ENCODE measurements at regions not wholly inside any gene's neighbourhood (a gene's known extent, or its start where the extent isn't known, plus 50 kb on each side); places are given as distances from the start of the nearest gene placed in this dataset.
A peak's percentile ranks its signal among the peaks of the same experiment; 100 is the strongest.

- no peak for DNase-seq
These were observed 427.9 kb upstream of the JAG1 start for GRCh38 chr20:11101696-11102095.

GRCh38 chr20:11103866-11104265 is 430.1 kb upstream of the JAG1 start:
- DNase-seq, result no peak

DNA sequence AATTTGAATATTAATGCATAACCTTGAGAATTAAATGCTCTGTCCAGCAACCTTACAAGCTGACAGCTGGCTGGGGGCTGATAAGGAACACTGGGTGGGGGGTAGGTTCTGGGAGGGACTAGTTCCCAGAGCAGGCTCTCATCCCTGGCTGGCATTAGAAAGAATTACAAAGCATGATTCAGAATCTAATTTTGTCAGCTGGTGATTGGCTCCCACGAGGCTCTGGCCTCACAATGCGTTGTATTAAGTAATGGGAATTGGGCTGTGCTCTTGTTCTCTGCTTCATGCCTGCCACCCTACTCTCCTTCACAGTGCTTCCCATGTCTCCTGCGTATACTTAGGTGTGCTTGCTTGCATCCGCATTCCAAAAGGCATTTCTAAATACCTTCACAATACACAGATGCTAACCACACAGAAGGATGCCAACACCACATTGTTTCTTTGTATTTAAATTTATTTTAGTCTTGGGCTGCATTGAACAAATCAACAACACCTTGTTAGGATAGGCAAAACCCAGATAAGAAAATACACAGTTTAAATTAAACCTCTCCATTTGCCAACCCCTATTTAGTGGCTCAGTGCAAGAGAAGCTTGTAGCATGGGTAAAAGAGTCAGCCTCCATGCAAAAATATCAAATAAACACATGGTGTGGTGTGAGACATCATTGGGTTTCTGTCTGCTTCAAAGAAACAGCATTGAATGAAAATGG is 434.5 kb upstream of the JAG1 start:
- no peak for DNase-seq

DNA sequence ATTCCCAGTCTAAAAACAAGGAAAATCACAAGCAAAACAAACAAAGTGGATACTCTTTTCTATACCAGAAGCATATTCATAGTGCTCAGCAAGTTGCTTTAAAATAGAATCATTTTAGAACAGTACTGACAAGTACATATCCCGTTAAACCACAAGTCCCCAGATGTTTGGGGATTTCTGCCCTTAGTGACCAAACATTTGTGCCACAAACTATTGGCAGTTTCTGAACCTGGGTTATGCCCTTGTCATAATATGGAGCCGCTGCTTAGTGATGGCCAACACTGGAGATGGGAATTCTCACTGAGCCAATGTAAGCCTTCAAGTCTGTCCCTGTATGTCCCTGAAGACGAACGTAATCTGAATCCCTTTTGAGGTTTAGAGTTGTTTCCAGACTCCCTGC is 436.7 kb upstream of the JAG1 start:
- no peak for DNase-seq

- no peak for DNase-seq
These were observed 437.4 kb upstream of the JAG1 start for GRCh38 chr20:11111191-11111590.

DNA sequence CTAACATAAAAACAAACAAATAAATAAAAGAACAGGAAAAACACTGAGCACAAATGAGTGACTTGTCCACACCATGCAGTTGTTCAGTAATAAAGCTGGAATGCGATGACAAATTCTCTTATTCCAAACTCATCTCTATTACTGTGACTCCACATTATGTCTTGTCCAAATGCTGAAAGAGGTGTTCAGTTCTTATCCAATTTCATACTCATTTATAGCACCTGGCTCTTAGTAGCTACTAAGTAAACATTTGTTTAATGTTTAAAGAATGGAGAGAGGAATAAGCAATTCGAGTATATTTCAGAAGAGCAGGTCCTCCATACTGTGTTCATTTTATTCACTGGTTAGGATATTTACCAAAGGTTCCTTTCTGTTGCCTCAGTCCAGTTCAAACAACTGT is 439.0 kb upstream of the JAG1 start:
- peak; percentile 93 for DNase-seq

DNA sequence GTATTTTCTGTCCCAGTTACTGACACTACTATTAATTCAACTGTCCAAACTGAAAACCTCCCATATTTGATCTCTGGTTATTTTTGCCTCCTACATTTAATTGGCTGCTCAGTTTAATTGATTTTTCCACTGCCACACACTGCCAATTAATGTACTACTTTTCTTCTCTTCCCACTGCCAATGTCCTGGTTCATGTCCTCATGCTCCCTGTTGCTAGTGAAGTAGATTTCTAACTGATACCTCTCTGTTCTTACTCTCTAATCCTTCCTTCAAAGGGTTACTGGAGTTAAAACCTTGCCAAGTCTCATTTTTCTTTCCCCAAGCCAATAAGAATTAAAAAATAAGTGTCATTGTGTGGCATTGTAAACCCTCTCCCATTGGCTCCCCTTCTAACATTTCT is 440.6 kb upstream of the JAG1 start:
- DNase-seq, result no peak

DNA sequence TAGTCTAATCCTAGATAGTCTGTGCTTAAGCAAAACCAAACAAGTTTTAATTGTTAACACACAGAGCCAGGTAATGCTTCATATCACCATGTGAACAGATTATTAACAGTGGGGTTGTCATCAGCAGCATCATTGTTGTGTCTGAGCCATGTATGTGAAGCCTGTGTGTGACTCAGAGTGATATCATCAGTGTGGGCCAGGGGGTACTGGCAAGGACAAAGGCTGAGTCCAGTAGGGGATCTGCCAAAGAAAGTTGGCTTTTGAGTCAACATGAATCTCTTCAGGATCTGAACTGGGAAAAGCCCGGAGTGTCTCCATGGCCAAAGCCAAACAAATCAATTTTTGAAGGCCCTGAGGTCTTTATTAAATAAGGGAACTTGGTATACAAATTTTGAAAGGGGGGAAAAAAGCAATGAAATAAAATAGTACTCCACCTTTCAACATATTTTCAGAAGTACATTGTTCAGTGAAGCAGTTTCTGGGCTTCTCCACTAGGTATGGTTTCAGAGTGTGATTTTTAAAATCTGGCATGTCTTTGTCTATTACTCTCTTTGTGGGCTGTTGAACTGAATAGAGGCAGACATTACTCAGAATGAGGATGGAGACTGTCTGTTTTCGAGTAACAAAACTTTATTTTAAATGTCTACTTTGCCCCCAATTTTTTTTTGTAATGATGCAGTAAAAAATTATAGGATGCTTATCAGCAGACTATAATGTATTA is 444.2 kb upstream of the JAG1 start:
- DNase-seq, result no peak

- no peak for DNase-seq
These were observed 445.1 kb upstream of the JAG1 start for GRCh38 chr20:11118802-11119380.

GRCh38 chr20:11119573-11119972 is 445.8 kb upstream of the JAG1 start:
- no peak for DNase-seq

- DNase-seq, result no peak
These were observed 446.6 kb upstream of the JAG1 start for GRCh38 chr20:11120431-11120830.

GRCh38 chr20:11124849-11125505 is 451.2 kb upstream of the JAG1 start:
- no peak for DNase-seq

- no peak for DNase-seq
These were observed 454.5 kb upstream of the JAG1 start for GRCh38 chr20:11128220-11128718.

- no peak for DNase-seq
These were observed 454.9 kb upstream of the JAG1 start for GRCh38 chr20:11128721-11129120.

DNA sequence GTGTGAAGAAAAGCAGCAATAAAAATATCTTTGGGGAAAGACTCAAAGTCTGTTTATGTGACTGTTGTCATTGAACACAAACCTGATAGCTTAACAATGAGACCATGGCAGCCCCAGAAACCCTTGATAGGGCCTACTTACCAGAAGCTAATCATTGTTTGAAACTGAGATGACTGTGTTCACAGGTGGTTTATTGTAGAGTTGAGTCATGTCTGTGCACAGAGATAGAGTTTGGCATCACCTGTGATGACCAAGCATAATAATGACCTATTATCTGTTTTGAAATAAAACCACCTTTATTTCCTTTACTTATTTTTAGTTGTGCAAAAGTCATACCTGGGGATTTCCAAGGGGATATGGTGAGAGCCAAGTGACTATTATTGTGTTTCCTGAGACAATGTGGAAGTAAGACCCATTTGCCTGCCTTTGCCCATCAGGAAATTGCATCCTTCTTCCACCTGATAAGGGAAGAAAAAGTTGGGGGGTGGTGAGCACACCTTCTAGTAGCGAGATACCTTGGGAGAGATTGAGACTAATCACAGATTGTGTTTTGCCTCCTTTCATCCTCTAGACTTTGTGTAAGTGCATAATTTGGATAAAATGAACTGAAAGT is 456.9 kb upstream of the JAG1 start:
- no peak for DNase-seq

GRCh38 chr20:11132819-11133415 is 459.1 kb upstream of the JAG1 start:
- no peak for DNase-seq

- DNase-seq, result no peak
These were observed 462.9 kb upstream of the JAG1 start for GRCh38 chr20:11136691-11137090.

GRCh38 chr20:11137688-11138087 is 463.9 kb upstream of the JAG1 start:
- no peak for DNase-seq

DNA sequence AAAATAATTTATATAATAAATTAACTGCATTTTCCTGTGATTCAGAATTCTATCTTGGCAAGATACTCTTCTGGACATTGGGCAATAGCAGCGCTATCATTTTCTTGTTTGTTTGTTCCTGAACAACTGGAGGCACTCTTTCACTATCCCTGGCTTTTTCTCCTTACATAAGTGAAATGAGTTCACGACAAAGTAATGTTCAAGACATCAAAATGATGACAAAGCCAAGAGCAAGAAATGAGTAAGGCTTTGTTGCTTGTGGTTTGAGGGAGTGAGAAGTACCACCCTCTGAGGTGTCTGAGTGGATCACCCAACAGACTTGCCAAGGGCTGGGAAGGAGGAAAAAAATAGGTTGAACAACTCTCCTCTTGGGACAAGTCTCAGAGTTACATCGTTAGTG is 466.6 kb upstream of the JAG1 start:
- DNase-seq, result no peak

DNA sequence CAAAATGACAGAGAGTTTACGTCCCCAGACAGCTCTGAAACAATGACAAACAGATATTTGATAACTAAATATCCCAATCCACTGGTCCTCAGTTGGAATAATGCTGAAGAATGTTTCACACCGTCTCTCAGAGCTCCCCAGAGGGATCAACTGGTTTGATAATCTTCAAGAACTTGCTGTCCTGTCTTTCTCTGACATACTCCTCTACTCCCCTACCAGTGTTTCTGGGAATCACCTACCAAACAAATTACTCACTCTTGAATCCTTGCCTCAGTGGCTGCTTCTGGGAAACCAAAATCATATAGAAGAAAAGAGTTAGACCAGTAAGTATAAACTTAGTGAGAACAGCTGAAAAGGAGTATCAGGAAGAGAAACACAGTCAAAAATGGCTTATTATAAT is 469.7 kb upstream of the JAG1 start:
- no peak for DNase-seq

- no peak for DNase-seq
These were observed 470.5 kb upstream of the JAG1 start for GRCh38 chr20:11144114-11144950.

- DNase-seq, result no peak
These were observed 471.8 kb upstream of the JAG1 start for GRCh38 chr20:11145616-11146015.

Data from NCI-H2029 treated with DMSO at 0.1 percent for 48 hours (cell line).